Natural killer cell (primary cell): ENCODE measurements at regions not wholly inside any gene's neighbourhood (a gene's known extent, or its start where the extent isn't known, plus 50 kb on each side); places are given as distances from the start of the nearest gene placed in this dataset.
"Not testable (repeated sequence)": the region's sequence is repeated elsewhere in the genome, so short reads cannot be mapped to it uniquely, and the experiment has no call there.

ENCODE experiments used
- ATAC-seq, 3 donors: fragments of 150-1000 bp in 2 of 3; fragments of 200-7000 bp in 1 of 3; cut with Tn5 transposase; 1 replicate in 1 of 3; 2 replicates in 2 of 3; pipeline ENCODE4 v1.10.0; 2021; ENCODE audit warnings: mild to moderate bottlenecking in 2 of 3, moderate library complexity in 2 of 3
- DNase-seq, 2 donors: peaks; one replicate each; pipeline versions ENCODE4 v3.0.0 to v3.0.0-alpha.2; 2013 to 2021; ENCODE audit warnings: mixed read lengths in 1 of 2
- H3K27ac ChIP-seq: one replicate; pipeline ENCODE4 v1.5.1; 2013; ENCODE audit warnings: mild to moderate bottlenecking, low read length
- H3K27me3 ChIP-seq: one replicate; pipeline ENCODE4 v1.6.1; 2013; ENCODE audit warnings: low read length; ENCODE audit not compliant: control insufficient read depth, insufficient read depth
- H3K36me3 ChIP-seq: one replicate; pipeline ENCODE4 v1.6.1; 2013; ENCODE audit warnings: low read length; ENCODE audit not compliant: control insufficient read depth, insufficient read depth
- H3K4me1 ChIP-seq: one replicate; pipeline ENCODE4 v1.6.1; 2013; ENCODE audit warnings: low read length; ENCODE audit not compliant: control insufficient read depth, insufficient read depth
- H3K4me3 ChIP-seq: one replicate; pipeline ENCODE4 v1.5.1; 2013; ENCODE audit warnings: low read length
- H3K9me3 ChIP-seq: one replicate; pipeline ENCODE4 v1.6.1; 2013; ENCODE audit warnings: low read length; ENCODE audit not compliant: control insufficient read depth, insufficient read depth
- H3K27ac Mint-ChIP-seq, 2 donors: one replicate each; pipeline ENCODE4 v1.8.0; 2022; ENCODE audit warnings: mild to moderate bottlenecking in 2 of 2, mixed read lengths in 2 of 2, moderate library complexity in 1 of 2
- H3K27me3 Mint-ChIP-seq, 2 donors: one replicate each; pipeline ENCODE4 v1.8.0; 2022; ENCODE audit warnings: low read depth in 2 of 2, mixed read lengths in 2 of 2
- H3K36me3 Mint-ChIP-seq: one replicate; pipeline ENCODE4 v1.8.0; 2022; ENCODE audit warnings: mixed read lengths
- H3K4me1 Mint-ChIP-seq, 2 donors: one replicate each; pipeline ENCODE4 v1.8.0; 2022; ENCODE audit warnings: mixed read lengths in 2 of 2
- H3K4me3 Mint-ChIP-seq: one replicate; pipeline ENCODE4 v1.8.0; 2022; ENCODE audit warnings: mild to moderate bottlenecking, moderate library complexity, mixed read lengths
- H3K9me3 Mint-ChIP-seq, 2 donors: one replicate each; pipeline ENCODE4 v1.8.0; 2022; ENCODE audit warnings: mixed read lengths in 2 of 2
- WGBS: methylation state at CpG from one replicate; pipeline ENCODE4 v1.1.7; 2013; ENCODE audit warnings: missing lambda C conversion rate; ENCODE audit not compliant: insufficient coverage; 5-methylcytosine and 5-hydroxymethylcytosine counted together
- intact Hi-C: fragments of 100-400 bp; cut with micrococcal nuclease; formaldehyde crosslinking; loops from one replicate; pipeline ENCODE4 v1.14.2; 2022
- TF ChIP-seq, protein P1 (sequence below): fragments of 200-600 bp; IDR thresholded peaks from one replicate; pipeline ENCODE4 v1.8.0; 2022; ENCODE audit warnings: antibody characterized with exemption

DNA sequence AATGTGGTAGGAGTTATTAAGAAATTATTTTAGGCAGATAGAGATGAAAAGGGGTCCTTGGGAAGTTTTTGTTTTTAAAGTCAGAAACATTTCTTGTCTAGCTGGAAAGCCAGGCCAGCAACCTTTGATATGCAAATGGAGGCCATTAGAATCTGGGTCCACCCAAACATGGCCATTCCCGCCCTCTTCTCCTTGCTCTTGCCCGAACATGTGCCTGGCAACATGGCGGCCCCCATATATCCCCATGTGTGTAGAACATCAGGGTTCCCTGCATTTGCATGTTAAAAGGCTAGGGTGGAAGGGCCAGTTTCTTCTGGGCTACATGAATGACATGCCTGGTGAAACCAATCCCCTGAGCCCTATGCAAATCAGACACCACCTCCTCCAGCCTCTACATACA lies 80.7 kb upstream of the PLAC8 start:
- H3K27ac ChIP-seq = no peak overlapping the region
- Mint-ChIP-seq H3K27me3 (no peaks in the 10 kb centered on the region), H3K4me1 (peaks cover 13 to 17% of the 10 kb centered on the region in 2 donors), H3K9me3 (no peaks in the 10 kb centered on the region), H3K4me3 (no peak overlapping the region), H3K27ac (no peak overlapping the region), H3K36me3 (no peaks in the 10 kb centered on the region)
- intact Hi-C loops = no loop called here
- H3K36me3 ChIP-seq = no peaks in the 10 kb centered on the region
- DNase-seq (no peak), ATAC-seq (no peak)
- WGBS = 100% methylated on average over 3 of the region's 3 CpGs
- peaks cover 8% of the 10 kb centered on the region for H3K4me1 ChIP-seq
- no peaks in the 10 kb centered on the region for H3K27me3 ChIP-seq
- TF ChIP-seq, protein P1, sequence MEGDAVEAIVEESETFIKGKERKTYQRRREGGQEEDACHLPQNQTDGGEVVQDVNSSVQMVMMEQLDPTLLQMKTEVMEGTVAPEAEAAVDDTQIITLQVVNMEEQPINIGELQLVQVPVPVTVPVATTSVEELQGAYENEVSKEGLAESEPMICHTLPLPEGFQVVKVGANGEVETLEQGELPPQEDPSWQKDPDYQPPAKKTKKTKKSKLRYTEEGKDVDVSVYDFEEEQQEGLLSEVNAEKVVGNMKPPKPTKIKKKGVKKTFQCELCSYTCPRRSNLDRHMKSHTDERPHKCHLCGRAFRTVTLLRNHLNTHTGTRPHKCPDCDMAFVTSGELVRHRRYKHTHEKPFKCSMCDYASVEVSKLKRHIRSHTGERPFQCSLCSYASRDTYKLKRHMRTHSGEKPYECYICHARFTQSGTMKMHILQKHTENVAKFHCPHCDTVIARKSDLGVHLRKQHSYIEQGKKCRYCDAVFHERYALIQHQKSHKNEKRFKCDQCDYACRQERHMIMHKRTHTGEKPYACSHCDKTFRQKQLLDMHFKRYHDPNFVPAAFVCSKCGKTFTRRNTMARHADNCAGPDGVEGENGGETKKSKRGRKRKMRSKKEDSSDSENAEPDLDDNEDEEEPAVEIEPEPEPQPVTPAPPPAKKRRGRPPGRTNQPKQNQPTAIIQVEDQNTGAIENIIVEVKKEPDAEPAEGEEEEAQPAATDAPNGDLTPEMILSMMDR = no peak
- no peak overlapping the region for H3K4me3 ChIP-seq
- no peaks in the 10 kb centered on the region for H3K9me3 ChIP-seq

DNA sequence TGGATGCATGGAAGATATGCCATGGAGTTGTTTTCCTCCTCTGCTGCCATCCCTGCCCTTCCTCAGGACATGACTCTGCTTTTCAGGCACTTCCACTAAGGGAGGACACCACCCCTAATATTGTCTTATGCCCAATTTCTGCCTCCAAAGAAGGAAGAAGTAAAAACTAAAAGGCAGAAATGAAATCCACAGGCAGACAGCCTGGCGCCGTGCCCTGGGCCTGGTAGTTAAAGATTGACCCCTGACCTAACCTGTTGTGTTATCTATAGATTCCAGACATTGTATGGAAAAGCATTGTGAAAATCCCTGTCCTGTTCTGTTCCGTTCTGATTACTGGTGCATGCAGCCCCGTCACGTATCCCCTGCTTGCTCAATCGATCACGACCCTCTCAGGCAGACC lies 80.1 kb upstream of the PLAC8 start:
- H3K9me3 ChIP-seq, H3K4me3 Mint-ChIP-seq, ATAC-seq, H3K27ac Mint-ChIP-seq, intact Hi-C loops, H3K36me3 Mint-ChIP-seq, H3K9me3 Mint-ChIP-seq, H3K4me3 ChIP-seq, H3K36me3 ChIP-seq, H3K27me3 ChIP-seq, H3K4me1 ChIP-seq, DNase-seq, H3K27ac ChIP-seq, H3K27me3 Mint-ChIP-seq: not testable (repeated sequence)
- WGBS = 75% methylated on average over 7 of the region's 7 CpGs
- peaks cover 20 to 24% of the 10 kb centered on the region in 2 donors for H3K4me1 Mint-ChIP-seq

DNA sequence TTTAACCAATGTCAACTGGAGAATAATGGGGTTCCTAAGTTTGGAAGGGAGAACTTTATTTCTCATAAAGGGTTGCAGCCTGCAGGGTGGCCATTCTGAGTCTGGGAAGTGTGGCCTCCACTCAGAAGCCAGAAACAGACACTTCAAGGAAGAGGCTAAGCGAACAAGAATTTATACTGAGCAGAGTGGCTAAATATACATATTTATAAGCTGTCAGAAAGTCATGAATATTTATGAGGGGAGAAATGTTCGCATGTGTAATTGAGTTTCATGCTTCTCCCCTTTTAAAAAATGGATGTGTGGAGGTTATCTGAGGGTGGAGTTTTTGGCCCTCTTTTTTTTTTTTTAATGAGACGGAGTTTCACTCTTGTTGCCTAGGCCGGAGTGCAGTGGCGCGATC lies 78.1 kb upstream of the PLAC8 start:
- H3K36me3 ChIP-seq = no peaks in the 10 kb centered on the region
- H3K27ac Mint-ChIP-seq = no peak overlapping the region
- no peaks in the 10 kb centered on the region for H3K27me3 ChIP-seq
- H3K36me3 Mint-ChIP-seq = no peaks in the 10 kb centered on the region
- H3K4me1 Mint-ChIP-seq = peaks cover 25 to 32% of the 10 kb centered on the region in 2 donors
- no peak overlapping the region for H3K4me3 ChIP-seq
- no peak overlapping the region for H3K27ac ChIP-seq
- H3K9me3 Mint-ChIP-seq = no peaks in the 10 kb centered on the region
- intact Hi-C loops = no loop called here
- H3K4me1 ChIP-seq = peaks cover 8% of the 10 kb centered on the region
- TF ChIP-seq, protein P1 = no peak
- WGBS = 98% methylated on average over 5 of the region's 6 CpGs
- DNase-seq = no peak
- H3K27me3 Mint-ChIP-seq = no peaks in the 10 kb centered on the region
- H3K9me3 ChIP-seq = no peaks in the 10 kb centered on the region
- H3K4me3 Mint-ChIP-seq = no peak overlapping the region
- ATAC-seq = no peak

DNA sequence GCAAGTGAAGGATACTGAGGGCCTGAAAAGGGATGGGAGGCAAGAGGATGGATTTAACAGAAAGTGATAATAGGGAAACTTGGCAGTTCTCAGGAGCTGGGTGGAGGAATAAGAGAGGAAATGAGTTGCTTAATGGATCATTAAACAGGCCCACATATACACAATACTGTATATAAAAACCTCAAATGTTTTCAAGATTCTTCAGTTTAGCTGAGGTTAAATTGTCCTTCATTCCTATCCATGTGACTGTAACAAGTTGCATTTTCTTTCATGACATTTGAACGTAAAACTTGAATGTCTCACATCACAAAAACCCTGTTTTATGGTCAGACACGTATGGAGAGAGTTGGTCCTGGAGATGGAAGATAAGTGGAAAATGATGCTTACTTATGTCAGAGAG lies 76.5 kb upstream of the PLAC8 start:
- H3K27me3 Mint-ChIP-seq = no peaks in the 10 kb centered on the region
- DNase-seq (no peak), ATAC-seq (no peak)
- H3K4me1 Mint-ChIP-seq = peaks cover 13 to 24% of the 10 kb centered on the region in 2 donors
- Histone ChIP-seq H3K4me1 (peaks cover 4% of the 10 kb centered on the region), H3K36me3 (no peaks in the 10 kb centered on the region), H3K4me3 (no peak overlapping the region), H3K27ac (no peak overlapping the region), H3K27me3 (no peaks in the 10 kb centered on the region), H3K9me3 (no peaks in the 10 kb centered on the region)
- no peak overlapping the region for H3K27ac Mint-ChIP-seq
- intact Hi-C loops = no loop called here
- H3K9me3 Mint-ChIP-seq = no peaks in the 10 kb centered on the region
- TF ChIP-seq, protein P1 = no peak
- no peak overlapping the region for H3K4me3 Mint-ChIP-seq
- no peaks in the 10 kb centered on the region for H3K36me3 Mint-ChIP-seq
- no CpG with 5 or more reads among the region's 2 CpGs for WGBS
